ENCODE measurements at regions not wholly inside any gene's neighbourhood (a gene's known extent, or its start where the extent isn't known, plus 50 kb on each side); places are given as distances from the start of the nearest gene placed in this dataset.

DNA sequence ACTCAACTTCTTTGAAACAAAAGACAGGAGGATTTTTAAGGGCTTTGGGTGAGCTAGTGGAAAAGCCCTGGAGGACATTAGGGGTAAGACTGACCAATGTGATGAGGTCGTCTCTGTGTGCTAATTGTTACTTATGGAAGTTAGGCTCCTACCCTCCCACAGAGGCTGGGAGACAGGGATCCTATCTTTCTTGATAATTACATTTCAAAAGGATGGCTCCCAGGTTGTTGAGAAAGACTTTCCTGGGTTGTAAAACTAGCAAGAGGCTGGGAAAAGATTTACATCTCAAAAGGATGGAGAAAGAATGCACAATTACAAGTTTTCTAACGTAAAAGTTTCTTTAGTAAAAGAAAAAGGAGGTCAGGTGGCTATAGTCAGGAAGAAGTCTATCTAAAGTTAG is 605.8 kb upstream of the GOT2 start:
- TF ChIP-seq POLR2A (IDR thresholded peaks at IDR 0.05; ENCODE audit: low read length) (no peak), HDAC2 (IDR thresholded peaks at IDR 0.05) (no peak), RAD21 (conservative IDR thresholded peaks at IDR 0.05 in 1 of 2, IDR thresholded peaks at IDR 0.05 in 1 of 2) (no peak), NPAS2 (CRISPR knock-in tag; IDR thresholded peaks at IDR 0.05; ENCODE audit: borderline replicate concordance) (no peak), ZC3H11A (IDR thresholded peaks at IDR 0.05) (no peak), MAZ (IDR thresholded peaks at IDR 0.05; ENCODE audit: borderline replicate concordance, low read depth, low read length) (no peak), FOSL2 (IDR thresholded peaks at IDR 0.05) (no peak), FOSL2 (CRISPR knock-in tag; IDR thresholded peaks at IDR 0.05) (no peak), RFX5 (IDR thresholded peaks at IDR 0.05) (no peak)
- TF ChIP-seq, protein P1, sequence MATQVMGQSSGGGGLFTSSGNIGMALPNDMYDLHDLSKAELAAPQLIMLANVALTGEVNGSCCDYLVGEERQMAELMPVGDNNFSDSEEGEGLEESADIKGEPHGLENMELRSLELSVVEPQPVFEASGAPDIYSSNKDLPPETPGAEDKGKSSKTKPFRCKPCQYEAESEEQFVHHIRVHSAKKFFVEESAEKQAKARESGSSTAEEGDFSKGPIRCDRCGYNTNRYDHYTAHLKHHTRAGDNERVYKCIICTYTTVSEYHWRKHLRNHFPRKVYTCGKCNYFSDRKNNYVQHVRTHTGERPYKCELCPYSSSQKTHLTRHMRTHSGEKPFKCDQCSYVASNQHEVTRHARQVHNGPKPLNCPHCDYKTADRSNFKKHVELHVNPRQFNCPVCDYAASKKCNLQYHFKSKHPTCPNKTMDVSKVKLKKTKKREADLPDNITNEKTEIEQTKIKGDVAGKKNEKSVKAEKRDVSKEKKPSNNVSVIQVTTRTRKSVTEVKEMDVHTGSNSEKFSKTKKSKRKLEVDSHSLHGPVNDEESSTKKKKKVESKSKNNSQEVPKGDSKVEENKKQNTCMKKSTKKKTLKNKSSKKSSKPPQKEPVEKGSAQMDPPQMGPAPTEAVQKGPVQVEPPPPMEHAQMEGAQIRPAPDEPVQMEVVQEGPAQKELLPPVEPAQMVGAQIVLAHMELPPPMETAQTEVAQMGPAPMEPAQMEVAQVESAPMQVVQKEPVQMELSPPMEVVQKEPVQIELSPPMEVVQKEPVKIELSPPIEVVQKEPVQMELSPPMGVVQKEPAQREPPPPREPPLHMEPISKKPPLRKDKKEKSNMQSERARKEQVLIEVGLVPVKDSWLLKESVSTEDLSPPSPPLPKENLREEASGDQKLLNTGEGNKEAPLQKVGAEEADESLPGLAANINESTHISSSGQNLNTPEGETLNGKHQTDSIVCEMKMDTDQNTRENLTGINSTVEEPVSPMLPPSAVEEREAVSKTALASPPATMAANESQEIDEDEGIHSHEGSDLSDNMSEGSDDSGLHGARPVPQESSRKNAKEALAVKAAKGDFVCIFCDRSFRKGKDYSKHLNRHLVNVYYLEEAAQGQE (IDR thresholded peaks at IDR 0.05) = no peak
- TF ChIP-seq, protein P2, sequence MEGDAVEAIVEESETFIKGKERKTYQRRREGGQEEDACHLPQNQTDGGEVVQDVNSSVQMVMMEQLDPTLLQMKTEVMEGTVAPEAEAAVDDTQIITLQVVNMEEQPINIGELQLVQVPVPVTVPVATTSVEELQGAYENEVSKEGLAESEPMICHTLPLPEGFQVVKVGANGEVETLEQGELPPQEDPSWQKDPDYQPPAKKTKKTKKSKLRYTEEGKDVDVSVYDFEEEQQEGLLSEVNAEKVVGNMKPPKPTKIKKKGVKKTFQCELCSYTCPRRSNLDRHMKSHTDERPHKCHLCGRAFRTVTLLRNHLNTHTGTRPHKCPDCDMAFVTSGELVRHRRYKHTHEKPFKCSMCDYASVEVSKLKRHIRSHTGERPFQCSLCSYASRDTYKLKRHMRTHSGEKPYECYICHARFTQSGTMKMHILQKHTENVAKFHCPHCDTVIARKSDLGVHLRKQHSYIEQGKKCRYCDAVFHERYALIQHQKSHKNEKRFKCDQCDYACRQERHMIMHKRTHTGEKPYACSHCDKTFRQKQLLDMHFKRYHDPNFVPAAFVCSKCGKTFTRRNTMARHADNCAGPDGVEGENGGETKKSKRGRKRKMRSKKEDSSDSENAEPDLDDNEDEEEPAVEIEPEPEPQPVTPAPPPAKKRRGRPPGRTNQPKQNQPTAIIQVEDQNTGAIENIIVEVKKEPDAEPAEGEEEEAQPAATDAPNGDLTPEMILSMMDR (IDR thresholded peaks at IDR 0.05) = no peak
- TF ChIP-seq, protein P3, sequence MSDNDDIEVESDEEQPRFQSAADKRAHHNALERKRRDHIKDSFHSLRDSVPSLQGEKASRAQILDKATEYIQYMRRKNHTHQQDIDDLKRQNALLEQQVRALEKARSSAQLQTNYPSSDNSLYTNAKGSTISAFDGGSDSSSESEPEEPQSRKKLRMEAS (IDR thresholded peaks at IDR 0.05) = no peak
- TF ChIP-seq, protein P4, sequence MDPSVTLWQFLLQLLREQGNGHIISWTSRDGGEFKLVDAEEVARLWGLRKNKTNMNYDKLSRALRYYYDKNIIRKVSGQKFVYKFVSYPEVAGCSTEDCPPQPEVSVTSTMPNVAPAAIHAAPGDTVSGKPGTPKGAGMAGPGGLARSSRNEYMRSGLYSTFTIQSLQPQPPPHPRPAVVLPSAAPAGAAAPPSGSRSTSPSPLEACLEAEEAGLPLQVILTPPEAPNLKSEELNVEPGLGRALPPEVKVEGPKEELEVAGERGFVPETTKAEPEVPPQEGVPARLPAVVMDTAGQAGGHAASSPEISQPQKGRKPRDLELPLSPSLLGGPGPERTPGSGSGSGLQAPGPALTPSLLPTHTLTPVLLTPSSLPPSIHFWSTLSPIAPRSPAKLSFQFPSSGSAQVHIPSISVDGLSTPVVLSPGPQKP (IDR thresholded peaks at IDR 0.05; ENCODE audit: low read depth, low read length) = no peak
